Bronchial epithelial cell (primary cell): ENCODE measurements at regions not wholly inside any gene's neighbourhood (a gene's known extent, or its start where the extent isn't known, plus 50 kb on each side); places are given as distances from the start of the nearest gene placed in this dataset.

Experiments used
- DNase-seq: peaks from one replicate; pipeline ENCODE4 v3.0.0-alpha.2; 2010; ENCODE audit warnings: low read depth
- FAIRE-seq: peaks from 2 replicates; lab custom pipeline; 2011; peaks lifted over from hg19 to GRCh38; lab: Jason Lieb, UNC
- H3K27me3 ChIP-seq: 2 replicates; pipeline ENCODE4 v1.5.1; 2011; ENCODE audit warnings: low read length; ENCODE audit not compliant: control insufficient read depth, insufficient read depth
- H3K36me3 ChIP-seq: 2 replicates; pipeline ENCODE4 v1.5.1; 2011; ENCODE audit warnings: low read length; ENCODE audit not compliant: control insufficient read depth, insufficient read depth
- H3K4me3 ChIP-seq: 2 replicates; pipeline ENCODE4 v1.5.1; 2011; ENCODE audit warnings: mild to moderate bottlenecking, low read depth, low read length, control low read depth
- TF ChIP-seq, protein P1 (sequence below): IDR thresholded peaks from 2 replicates; pipeline ENCODE4 v1.5.1; 2011; ENCODE audit warnings: mild to moderate bottlenecking, moderate library complexity, low read length, control low read depth, inconsistent platforms; ENCODE audit not compliant: insufficient read depth, severe bottlenecking

DNA sequence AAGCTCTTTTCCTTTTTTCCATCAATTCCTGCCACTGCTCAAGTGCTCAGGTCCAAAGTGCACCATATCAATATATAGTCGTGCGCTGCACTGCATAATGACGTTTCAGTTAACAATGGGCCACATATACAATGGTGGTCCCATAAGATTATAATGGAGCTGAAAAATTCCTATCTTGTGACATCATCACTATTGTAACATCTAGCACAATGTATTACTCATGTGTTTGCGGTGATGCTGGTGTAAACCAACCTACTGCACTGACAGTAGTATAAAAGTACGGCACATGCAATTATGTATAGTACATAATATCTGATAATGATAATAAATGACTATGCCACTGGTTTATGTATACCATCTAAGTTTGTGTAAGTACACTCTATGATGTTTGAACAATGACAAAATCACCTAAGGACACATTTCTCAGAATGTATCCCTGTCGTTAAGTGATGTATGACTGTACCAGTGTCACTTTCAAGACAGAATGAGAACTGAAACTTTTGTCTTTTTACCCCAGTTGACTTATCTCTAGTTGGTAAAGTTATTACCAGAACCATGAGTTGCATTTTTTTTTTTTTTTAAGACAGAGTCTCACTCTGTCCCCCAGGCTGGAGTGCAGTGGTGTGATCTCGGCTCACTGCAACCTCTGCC is 53.7 kb upstream of the INSM2 start:
- TF ChIP-seq, protein P1, sequence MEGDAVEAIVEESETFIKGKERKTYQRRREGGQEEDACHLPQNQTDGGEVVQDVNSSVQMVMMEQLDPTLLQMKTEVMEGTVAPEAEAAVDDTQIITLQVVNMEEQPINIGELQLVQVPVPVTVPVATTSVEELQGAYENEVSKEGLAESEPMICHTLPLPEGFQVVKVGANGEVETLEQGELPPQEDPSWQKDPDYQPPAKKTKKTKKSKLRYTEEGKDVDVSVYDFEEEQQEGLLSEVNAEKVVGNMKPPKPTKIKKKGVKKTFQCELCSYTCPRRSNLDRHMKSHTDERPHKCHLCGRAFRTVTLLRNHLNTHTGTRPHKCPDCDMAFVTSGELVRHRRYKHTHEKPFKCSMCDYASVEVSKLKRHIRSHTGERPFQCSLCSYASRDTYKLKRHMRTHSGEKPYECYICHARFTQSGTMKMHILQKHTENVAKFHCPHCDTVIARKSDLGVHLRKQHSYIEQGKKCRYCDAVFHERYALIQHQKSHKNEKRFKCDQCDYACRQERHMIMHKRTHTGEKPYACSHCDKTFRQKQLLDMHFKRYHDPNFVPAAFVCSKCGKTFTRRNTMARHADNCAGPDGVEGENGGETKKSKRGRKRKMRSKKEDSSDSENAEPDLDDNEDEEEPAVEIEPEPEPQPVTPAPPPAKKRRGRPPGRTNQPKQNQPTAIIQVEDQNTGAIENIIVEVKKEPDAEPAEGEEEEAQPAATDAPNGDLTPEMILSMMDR: no peak
- no peak for FAIRE-seq
- Histone ChIP-seq H3K27me3 (no peaks in the 10 kb centered on the region), H3K4me3 (no peak overlapping the region), H3K36me3 (no peaks in the 10 kb centered on the region)
- DNase-seq: peak; percentile 22

- DNase-seq (no peak), FAIRE-seq (no peak)
- TF ChIP-seq, protein P1: no peak
- no peak overlapping the region for H3K4me3 ChIP-seq
- no peaks in the 10 kb centered on the region for H3K27me3 ChIP-seq
- H3K36me3 ChIP-seq: no peaks in the 10 kb centered on the region
Measured at GRCh38 chr14:35482994-35483515, 50.9 kb upstream of the INSM2 start.
